DOHH2 (cell line): ENCODE measurements at regions not wholly inside any gene's neighbourhood (a gene's known extent, or its start where the extent isn't known, plus 50 kb on each side); places are given as distances from the start of the nearest gene placed in this dataset.
"Not testable (repeated sequence)": the region's sequence is repeated elsewhere in the genome, so short reads cannot be mapped to it uniquely, and the experiment has no call there.

Experiments
- H3F3A ChIP-seq: fragments of 200-600 bp; sonication (generic), shearing (Covaris generic); 2 replicates; pipeline ENCODE4 v1.6.0; 2016; ENCODE audit warnings: antibody characterized with exemption, mild to moderate bottlenecking; ENCODE audit not compliant: control insufficient read depth, insufficient read depth
- H3K27ac ChIP-seq: fragments of 200-600 bp; sonication (generic); 2 replicates; pipeline ENCODE4 v1.5.1; 2014; ENCODE audit warnings: low read depth, mild to moderate bottlenecking, low read length, moderate library complexity
- H3K27me3 ChIP-seq: fragments of 200-600 bp; sonication (generic); 2 replicates; pipeline ENCODE4 v1.6.1; 2014; ENCODE audit warnings: mild to moderate bottlenecking, low read length, mixed read lengths; ENCODE audit not compliant: control insufficient read depth
- H3K36me3 ChIP-seq: fragments of 200-600 bp; sonication (generic); 2 replicates; pipeline ENCODE4 v1.6.1; 2014; ENCODE audit warnings: mild to moderate bottlenecking, low read length, moderate library complexity, mixed read lengths; ENCODE audit not compliant: control insufficient read depth
- H3K4me1 ChIP-seq: fragments of 200-600 bp; sonication (generic); 2 replicates; pipeline ENCODE4 v1.6.1; 2014; ENCODE audit warnings: mild to moderate bottlenecking, low read length, mixed read lengths; ENCODE audit not compliant: control insufficient read depth
- H3K4me2 ChIP-seq: fragments of 200-600 bp; sonication (generic); 2 replicates; pipeline ENCODE4 v1.6.0; 2014; ENCODE audit warnings: mild to moderate bottlenecking, low read length, moderate library complexity
- H3K4me3 ChIP-seq: fragments of 200-600 bp; sonication (generic); 2 replicates; pipeline ENCODE4 v1.5.1; 2014; ENCODE audit warnings: mild to moderate bottlenecking, low read length, mixed read lengths
- H3K79me2 ChIP-seq: fragments of 200-600 bp; sonication (generic); 2 replicates; pipeline ENCODE4 v1.6.1; 2014; ENCODE audit warnings: mild to moderate bottlenecking, low read length, mixed read lengths; ENCODE audit not compliant: control insufficient read depth
- H3K9me2 ChIP-seq: fragments of 200-600 bp; sonication (generic); replicated peaks from 2 replicates; pipeline ENCODE4 v1.6.1; 2014; ENCODE audit warnings: mild to moderate bottlenecking, low read length, mixed read lengths; ENCODE audit not compliant: control insufficient read depth
- H3K9me3 ChIP-seq: fragments of 200-600 bp; sonication (generic); 2 replicates; pipeline ENCODE4 v1.6.1; 2014; ENCODE audit warnings: antibody characterized with exemption, low read length, mixed read lengths; ENCODE audit not compliant: control insufficient read depth, insufficient read depth
- H4K20me1 ChIP-seq: fragments of 200-600 bp; sonication (generic); 2 replicates; pipeline ENCODE4 v1.6.0; 2014; ENCODE audit warnings: low read depth, mild to moderate bottlenecking, antibody characterized with exemption, low read length, moderate library complexity; ENCODE audit not compliant: control insufficient read depth, insufficient read depth
- EZH2phosphoT487 ChIP-seq: fragments of 200-600 bp; sonication (generic); IDR thresholded peaks from 2 replicates; pipeline ENCODE4 v1.6.1; 2017; ENCODE audit warnings: borderline replicate concordance, mild to moderate bottlenecking, antibody characterized with exemption, low read length, moderate library complexity, mixed read lengths
- TF ChIP-seq, protein P1 (sequence below): fragments of 200-600 bp; sonication (generic); IDR thresholded peaks from one replicate; pipeline ENCODE4 v1.5.1; 2014; ENCODE audit warnings: antibody characterized with exemption, mild to moderate bottlenecking, low read depth, low read length; ENCODE audit not compliant: poor library complexity, severe bottlenecking

DNA sequence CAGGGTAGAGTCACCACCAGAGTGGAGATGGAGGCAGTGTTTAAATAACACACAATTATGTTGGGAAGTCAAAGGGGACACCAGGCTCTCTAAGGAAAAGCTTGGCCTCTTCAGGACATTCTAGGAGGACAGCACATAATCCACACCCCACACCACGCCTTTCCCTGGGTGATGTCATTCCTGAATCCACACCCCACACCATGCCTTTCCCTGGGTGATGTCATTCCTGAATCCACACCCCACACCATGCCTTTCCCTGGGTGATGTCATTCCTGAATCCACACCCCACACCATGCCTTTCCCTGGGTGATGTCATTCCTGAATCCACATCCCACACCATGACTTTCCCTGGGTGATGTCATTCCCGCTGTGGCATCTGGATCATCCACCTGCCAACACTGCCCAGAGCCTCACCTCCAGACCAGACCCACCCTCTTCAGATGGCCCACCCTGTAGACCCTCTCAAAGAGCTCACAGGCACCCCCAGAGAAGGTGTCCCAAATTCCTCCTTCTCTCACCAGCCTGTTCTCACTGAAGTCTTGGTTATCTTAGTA lies 541.5 kb upstream of the B3GAT1 start:
- not testable (repeated sequence) for H3K4me1 ChIP-seq, H3K27me3 ChIP-seq, H3K36me3 ChIP-seq, H3K27ac ChIP-seq, H3K79me2 ChIP-seq, H3K9me3 ChIP-seq, H3K4me2 ChIP-seq, H3F3A ChIP-seq, H4K20me1 ChIP-seq, H3K9me2 ChIP-seq, H3K4me3 ChIP-seq

DNA sequence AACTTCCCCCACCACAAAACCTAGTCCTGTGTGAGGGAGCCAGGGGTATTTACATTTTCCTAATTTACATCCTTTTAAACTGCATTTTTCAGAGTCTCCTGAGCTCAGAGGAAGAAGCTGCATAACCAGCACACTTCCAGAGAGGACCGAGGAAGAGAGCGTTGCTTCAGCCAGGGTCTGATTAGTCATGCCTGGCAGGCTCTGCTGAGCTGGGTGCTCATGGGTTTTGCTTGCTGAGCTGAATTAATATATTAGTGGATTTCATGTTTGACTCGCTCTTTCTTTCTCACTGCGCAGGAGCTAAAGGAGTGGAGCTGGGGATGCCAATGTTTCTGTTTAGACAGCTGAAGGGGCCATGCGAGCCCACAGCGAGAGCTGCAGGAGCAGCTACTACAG lies 539.3 kb upstream of the B3GAT1 start:
- TF ChIP-seq, protein P1, sequence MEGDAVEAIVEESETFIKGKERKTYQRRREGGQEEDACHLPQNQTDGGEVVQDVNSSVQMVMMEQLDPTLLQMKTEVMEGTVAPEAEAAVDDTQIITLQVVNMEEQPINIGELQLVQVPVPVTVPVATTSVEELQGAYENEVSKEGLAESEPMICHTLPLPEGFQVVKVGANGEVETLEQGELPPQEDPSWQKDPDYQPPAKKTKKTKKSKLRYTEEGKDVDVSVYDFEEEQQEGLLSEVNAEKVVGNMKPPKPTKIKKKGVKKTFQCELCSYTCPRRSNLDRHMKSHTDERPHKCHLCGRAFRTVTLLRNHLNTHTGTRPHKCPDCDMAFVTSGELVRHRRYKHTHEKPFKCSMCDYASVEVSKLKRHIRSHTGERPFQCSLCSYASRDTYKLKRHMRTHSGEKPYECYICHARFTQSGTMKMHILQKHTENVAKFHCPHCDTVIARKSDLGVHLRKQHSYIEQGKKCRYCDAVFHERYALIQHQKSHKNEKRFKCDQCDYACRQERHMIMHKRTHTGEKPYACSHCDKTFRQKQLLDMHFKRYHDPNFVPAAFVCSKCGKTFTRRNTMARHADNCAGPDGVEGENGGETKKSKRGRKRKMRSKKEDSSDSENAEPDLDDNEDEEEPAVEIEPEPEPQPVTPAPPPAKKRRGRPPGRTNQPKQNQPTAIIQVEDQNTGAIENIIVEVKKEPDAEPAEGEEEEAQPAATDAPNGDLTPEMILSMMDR: no peak
- TF ChIP-seq EZH2phosphoT487: no peak
- H3K27me3 ChIP-seq: no peaks in the 10 kb centered on the region
- no peaks in the 10 kb centered on the region for H4K20me1 ChIP-seq
- no peak overlapping the region for H3K4me3 ChIP-seq
- no peak overlapping the region for H3K27ac ChIP-seq
- no peaks in the 10 kb centered on the region for H3K36me3 ChIP-seq
- H3K4me2 ChIP-seq: no peak overlapping the region
- H3K79me2 ChIP-seq: no peaks in the 10 kb centered on the region
- H3K9me3 ChIP-seq: no peaks in the 10 kb centered on the region
- H3K9me2 ChIP-seq: no peaks in the 10 kb centered on the region
- no peaks in the 10 kb centered on the region for H3K4me1 ChIP-seq
- H3F3A ChIP-seq: no peaks in the 10 kb centered on the region

DNA sequence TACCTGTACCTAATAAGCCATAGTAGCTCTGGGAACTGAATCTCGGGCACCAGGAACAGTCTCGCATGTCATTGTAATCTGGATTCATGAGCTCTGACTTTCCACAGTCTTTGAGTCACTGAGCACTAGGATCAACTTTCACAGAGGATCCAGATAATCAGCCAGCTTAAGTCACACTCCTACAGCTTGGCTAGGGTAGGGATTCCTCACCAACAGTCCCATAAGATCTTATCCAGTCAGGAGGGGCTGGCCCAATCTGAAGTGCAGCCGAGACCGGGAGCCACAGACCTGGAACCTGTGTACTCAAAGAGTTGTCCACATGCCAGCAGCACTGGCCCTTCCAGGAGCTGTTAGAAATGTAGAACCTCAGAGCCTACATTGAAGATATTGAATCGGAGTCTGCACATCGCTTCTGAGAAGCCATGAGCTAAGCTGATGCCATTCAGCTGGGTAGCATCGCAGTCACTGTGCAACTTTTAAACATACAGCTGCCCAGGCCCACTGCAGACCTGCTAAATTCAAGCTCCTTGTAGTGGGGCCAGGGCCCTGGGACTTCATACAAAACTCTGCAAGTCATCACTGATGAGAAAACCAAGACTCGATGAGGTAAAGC lies 538.8 kb upstream of the B3GAT1 start:
- Histone ChIP-seq H3K27me3 (no peaks in the 10 kb centered on the region), H3K9me2 (no peaks in the 10 kb centered on the region), H3K4me1 (no peaks in the 10 kb centered on the region), H3K36me3 (no peaks in the 10 kb centered on the region), H3K9me3 (no peaks in the 10 kb centered on the region), H3K27ac (no peak overlapping the region), H3K4me3 (no peak overlapping the region), H3F3A (no peaks in the 10 kb centered on the region), H3K4me2 (no peak overlapping the region), H3K79me2 (no peaks in the 10 kb centered on the region), H4K20me1 (no peaks in the 10 kb centered on the region)
- TF ChIP-seq EZH2phosphoT487: no peak
- TF ChIP-seq, protein P1: no peak

DNA sequence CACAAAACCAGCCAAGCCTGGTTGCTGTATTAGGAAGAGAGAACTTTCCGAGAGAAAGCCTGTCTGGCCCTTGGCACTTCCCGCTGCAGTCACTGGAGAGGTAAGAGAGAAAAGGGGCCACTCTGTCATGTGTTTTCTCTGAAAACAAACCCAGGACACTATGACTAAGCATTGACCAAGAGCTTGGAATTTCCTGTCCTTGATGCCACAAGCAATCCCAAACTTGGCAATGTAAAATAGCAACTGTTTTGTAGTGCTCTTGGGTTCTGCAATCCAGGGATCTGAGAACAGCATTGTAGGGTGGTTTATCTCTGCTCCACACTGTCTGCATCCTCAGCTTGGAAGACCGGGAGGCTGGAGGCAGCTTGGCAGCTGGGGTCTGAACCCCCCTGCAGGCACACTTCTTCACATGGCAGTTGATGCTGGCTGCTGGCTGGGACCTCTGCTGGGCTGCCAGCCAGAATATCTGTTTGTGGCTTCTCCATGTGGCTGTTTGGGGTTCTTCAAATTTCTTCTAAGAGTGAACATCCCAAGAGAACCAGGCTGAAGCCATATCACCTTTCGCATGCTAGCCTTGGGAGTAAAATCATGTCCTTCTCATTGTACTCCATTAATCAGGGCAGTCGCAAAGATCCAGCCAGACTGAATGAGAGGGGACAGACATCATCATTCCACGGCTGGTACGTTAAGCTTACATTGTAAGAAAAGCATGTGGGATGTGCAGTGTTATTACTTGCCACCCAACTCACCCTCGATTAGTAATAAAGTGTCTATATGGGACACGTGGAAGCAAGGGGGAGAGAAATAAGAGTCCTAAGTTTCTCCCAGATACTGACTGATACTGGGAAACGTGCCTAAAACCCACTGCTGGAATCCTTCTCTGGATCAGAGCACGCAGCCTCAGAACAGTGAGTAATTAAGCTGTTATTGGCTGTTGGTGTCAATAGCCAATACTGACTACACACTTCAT lies 537.4 kb upstream of the B3GAT1 start:
- Histone ChIP-seq H3K9me2 (no peaks in the 10 kb centered on the region), H3K27ac (no peak overlapping the region), H4K20me1 (no peaks in the 10 kb centered on the region), H3K4me1 (no peaks in the 10 kb centered on the region), H3K4me2 (no peak overlapping the region), H3K79me2 (no peaks in the 10 kb centered on the region), H3K4me3 (no peak overlapping the region), H3K36me3 (no peaks in the 10 kb centered on the region), H3K27me3 (no peaks in the 10 kb centered on the region), H3K9me3 (no peaks in the 10 kb centered on the region), H3F3A (no peaks in the 10 kb centered on the region)
- TF ChIP-seq, protein P1: no peak
- no peak for TF ChIP-seq EZH2phosphoT487
